GM12878 (cell line): ENCODE measurements at regions not wholly inside any gene's neighbourhood (a gene's known extent, or its start where the extent isn't known, plus 50 kb on each side); places are given as distances from the start of the nearest gene placed in this dataset.

Experiments used
- ATAC-seq: fragments of 200-7000 bp; cut with Tn5 transposase; 3 replicates; pipeline ENCODE4 v1.9.1; 2020; ENCODE audit warnings: mild to moderate bottlenecking, moderate library complexity
- BruUV-seq: library from RNA; stranded (reverse); fragments of 400-500 nt; replicated peaks from 2 replicates; lab custom pipeline; 2021; lab: Mats Ljungman, UMichigan
- CTCF ChIA-PET: fragments of 300-600 bp; sonication (Branson Sonifier 250); formaldehyde crosslinking; extraction: SDS; loops from one replicate; lab custom pipeline; 2021; ENCODE audit warnings: inconsistent platforms; lab: Yijun Ruan, JAX
- POLR2A ChIA-PET: fragments of 350-600 bp; formaldehyde crosslinking; extraction: SDS; loops from one replicate; lab custom pipeline; 2021; ENCODE audit warnings: inconsistent platforms; lab: Charles Lee
- RAD21 ChIA-PET: fragments of 300-600 bp; sonication (Branson Sonifier 250); formaldehyde crosslinking; loops from one replicate; lab custom pipeline; 2023; ENCODE audit warnings: antibody characterized with exemption; ENCODE audit not compliant: unreplicated experiment; lab: Charles Lee
- SMC1A ChIA-PET: fragments of 300-600 bp; sonication (Branson Sonifier 250); formaldehyde crosslinking; loops from one replicate; lab custom pipeline; 2023; ENCODE audit not compliant: unreplicated experiment, uncharacterized antibody; lab: Charles Lee
- DNase-seq: peaks from one replicate; pipeline ENCODE4 v3.0.0-alpha.2; 2011; ENCODE audit warnings: low read depth, low spot score
- FAIRE-seq: peaks from 3 replicates; lab custom pipeline; 2011; peaks lifted over from hg19 to GRCh38; lab: Jason Lieb, UNC
- H2AFZ ChIP-seq: 2 replicates; pipeline ENCODE4 v1.6.0; 2011; ENCODE audit warnings: low read depth, low read length, control low read depth; ENCODE audit not compliant: control insufficient read depth
- H3K27ac ChIP-seq: 2 replicates; pipeline ENCODE4 v1.5.1; 2011; ENCODE audit warnings: control low read depth; ENCODE audit not compliant: control insufficient read depth, insufficient read depth
- H3K27me3 ChIP-seq, 2 experiments: replicated peaks in 1 of 2; 2 replicates each; pipeline versions ENCODE4 v1.6.0 to v1.6.1; 2011; ENCODE audit warnings: low read length in 1 of 2; ENCODE audit not compliant: control insufficient read depth in 2 of 2, insufficient read depth in 2 of 2
- H3K36me3 ChIP-seq, 2 experiments: 2 replicates each; pipeline ENCODE4 v1.5.1; 2011; ENCODE audit warnings: low read length in 1 of 2; ENCODE audit not compliant: control insufficient read depth in 2 of 2, insufficient read depth in 2 of 2
- H3K4me1 ChIP-seq: 2 replicates; pipeline ENCODE4 v1.6.1; 2011; ENCODE audit warnings: mild to moderate bottlenecking, low read length, moderate library complexity, mixed read lengths; ENCODE audit not compliant: control insufficient read depth, insufficient read depth
- H3K4me2 ChIP-seq: 2 replicates; pipeline ENCODE4 v1.6.0; 2011; ENCODE audit warnings: control low read depth; ENCODE audit not compliant: control insufficient read depth, insufficient read depth
- H3K4me3 ChIP-seq: fragments of 200-600 bp; sonication (generic); 2 replicates; pipeline ENCODE4 v1.5.1; 2016
- H3K79me2 ChIP-seq: 2 replicates; pipeline ENCODE4 v1.6.0; 2011; ENCODE audit warnings: low read length; ENCODE audit not compliant: control insufficient read depth, insufficient read depth
- H3K9ac ChIP-seq: 2 replicates; pipeline ENCODE4 v1.8.0; 2011; ENCODE audit warnings: low read length, control low read depth, mixed read lengths; ENCODE audit not compliant: control insufficient read depth, insufficient read depth
- H3K9me3 ChIP-seq: replicated peaks from 3 replicates; pipeline ENCODE4 v1.5.1; 2011; ENCODE audit warnings: mild to moderate bottlenecking, low read length; ENCODE audit not compliant: control insufficient read depth, insufficient read depth
- H4K20me1 ChIP-seq: 2 replicates; pipeline ENCODE4 v1.6.0; 2011; ENCODE audit not compliant: control insufficient read depth, insufficient read depth
- BACH1 ChIP-seq: fragments of 450-650 bp; IDR thresholded peaks from 2 replicates; pipeline ENCODE4 v1.6.1; 2017; ENCODE audit warnings: mild to moderate bottlenecking, borderline replicate concordance
- BHLHE40 ChIP-seq, 2 experiments: fragments of 450-650 bp in 1 of 2; IDR thresholded peaks; 2 replicates each; pipeline ENCODE4 v1.6.1; 2011 to 2017; ENCODE audit warnings: low read depth in 2 of 2, borderline replicate concordance in 1 of 2, improper control_type of control experiment in 1 of 2, low read length in 1 of 2, mild to moderate bottlenecking in 1 of 2
- CBX3 ChIP-seq: fragments of 200-600 bp; sonication (generic); IDR thresholded peaks from 2 replicates; pipeline ENCODE4 v1.6.1; 2016; ENCODE audit warnings: low read depth, borderline replicate concordance
- E2F4 ChIP-seq: IDR thresholded peaks from 2 replicates; pipeline ENCODE4 v1.6.1; 2012; ENCODE audit warnings: low read depth, low read length, improper control_type of control experiment
- FOXK2 ChIP-seq: fragments of 450-650 bp; IDR thresholded peaks from 2 replicates; pipeline ENCODE4 v1.6.1; 2017; ENCODE audit warnings: mild to moderate bottlenecking, moderate library complexity
- IKZF1 ChIP-seq: fragments of 450-650 bp; conservative IDR thresholded peaks from 2 replicates; pipeline ENCODE4 v1.6.1; 2017; ENCODE audit warnings: antibody characterized with exemption, mild to moderate bottlenecking
- JUND ChIP-seq: IDR thresholded peaks from 2 replicates; pipeline ENCODE4 v1.6.1; 2012; ENCODE audit warnings: low read depth, mild to moderate bottlenecking, low read length, improper control_type of control experiment, moderate library complexity
- LARP7 ChIP-seq: fragments of 450-650 bp; IDR thresholded peaks from 2 replicates; pipeline ENCODE4 v1.6.1; 2017; ENCODE audit warnings: mild to moderate bottlenecking
- NR2F1 ChIP-seq: fragments of 450-650 bp; conservative IDR thresholded peaks from 2 replicates; pipeline ENCODE4 v1.6.1; 2017; ENCODE audit warnings: mild to moderate bottlenecking
- POLR2A ChIP-seq: IDR thresholded peaks from 2 replicates; pipeline ENCODE4 v1.6.1; 2011; ENCODE audit warnings: low read depth, mild to moderate bottlenecking, low read length
- POLR2AphosphoS5 ChIP-seq: IDR thresholded peaks from 2 replicates; pipeline ENCODE4 v1.6.1; 2011; ENCODE audit warnings: mild to moderate bottlenecking, low read length, inconsistent platforms
- SMAD5 ChIP-seq: IDR thresholded peaks from 2 replicates; pipeline ENCODE4 v1.6.1; 2016; ENCODE audit warnings: antibody characterized with exemption, low read depth
- whole genome bisulfite sequencing: methylation state at CpG from one replicate; pipeline ENCODE4 v1.1.6; 2016; ENCODE audit warnings: low lambda C conversion rate; ENCODE audit not compliant: insufficient replicate concordance, insufficient coverage; ENCODE audit errors: missing lambda C conversion rate; 5-methylcytosine and 5-hydroxymethylcytosine counted together
- in situ Hi-C: fragments of 300-500 bp; cut with MboI; formaldehyde crosslinking; loops from 9 replicates; pipeline ENCODE4 v1.14.3; 2018; ENCODE audit warnings: mixed read lengths
- intact Hi-C: fragments of 100-400 bp; cut with micrococcal nuclease; formaldehyde crosslinking; loops from one replicate; pipeline ENCODE4 v1.14.2; 2022; ENCODE audit not compliant: unreplicated experiment
- TF ChIP-seq, protein P1 (sequence below): IDR thresholded peaks from 2 replicates; pipeline ENCODE4 v1.6.1; 2011; ENCODE audit warnings: low read depth, mild to moderate bottlenecking, low read length, moderate library complexity, borderline replicate concordance; ENCODE audit errors: extremely low read depth
- TF ChIP-seq, protein P2 (sequence below): fragments of 450-650 bp; IDR thresholded peaks from 2 replicates; pipeline ENCODE4 v1.6.1; 2017; ENCODE audit warnings: low read depth, mild to moderate bottlenecking, moderate library complexity

GRCh38 chr4:33579951-33580350 lies 2664.4 kb downstream of the ARAP2 start (continued):
- TF ChIP-seq, protein P1, sequence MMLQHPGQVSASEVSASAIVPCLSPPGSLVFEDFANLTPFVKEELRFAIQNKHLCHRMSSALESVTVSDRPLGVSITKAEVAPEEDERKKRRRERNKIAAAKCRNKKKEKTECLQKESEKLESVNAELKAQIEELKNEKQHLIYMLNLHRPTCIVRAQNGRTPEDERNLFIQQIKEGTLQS: no peak
- TF ChIP-seq CBX3: no peak
- TF ChIP-seq E2F4: no peak
- no peak for TF ChIP-seq POLR2A
- no peak for TF ChIP-seq BACH1
- 0 out of 2 replicates have a peak, but pooled peaks have one; percentile 23 for TF ChIP-seq NR2F1
- 0 out of 4 replicates have a peak, but pooled peaks of 1 of the 2 experiments have one; percentile 6 for TF ChIP-seq BHLHE40 (IDR thresholded peaks at IDR 0.05; ENCODE audit: borderline replicate concordance in 1 of 2, low read depth in 2 of 2, low read length in 1 of 2)

DNA sequence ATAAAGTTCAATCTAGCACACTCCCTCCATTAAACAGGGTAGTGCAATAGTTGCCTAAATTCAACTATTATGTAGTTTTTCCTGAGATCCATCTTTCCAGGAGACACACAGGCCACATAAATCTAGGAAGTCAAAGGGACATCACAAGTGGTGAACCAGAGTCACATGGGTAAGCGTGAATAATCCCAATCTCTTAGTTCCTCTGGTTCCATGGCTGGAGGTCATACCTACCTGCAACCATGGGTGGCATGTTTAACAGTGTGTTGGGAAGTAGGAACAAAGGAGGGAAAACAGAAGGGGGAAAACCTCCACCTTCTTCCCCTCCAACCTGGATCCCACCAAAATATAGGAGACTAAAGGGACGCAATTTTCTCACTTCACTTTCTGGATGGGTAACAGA lies 2651.6 kb downstream of the ARAP2 start:
- Histone ChIP-seq H3K27ac (no peak overlapping the region), H3K27me3 (no peaks in the 10 kb centered on the region), H2AFZ (no peak overlapping the region), H3K4me1 (no peaks in the 10 kb centered on the region), H3K79me2 (no peaks in the 10 kb centered on the region), H3K4me3 (no peak overlapping the region), H4K20me1 (no peaks in the 10 kb centered on the region), H3K9ac (no peak overlapping the region), H3K9me3 (no peaks in the 10 kb centered on the region; the same call in 2 of the 3 replicates), H3K4me2 (no peak overlapping the region), H3K36me3 (no peaks in the 10 kb centered on the region)
- ChIA-PET SMC1A (interaction anchor here (1.7 kb wide), 1 partner anchor 15 kb away, joined by 3 read pairs; no protein-coding TSS in a partner anchor), CTCF (no interaction called here), POLR2A (no interaction called here), RAD21 (no interaction called here)
- in situ Hi-C loops: no loop called here
- no peak for ATAC-seq
- FAIRE-seq: no peak
- intact Hi-C loops: no loop called here
- no TSS peak for BruUV-seq
- WGBS: 2% methylated on average over 2 of the region's 2 CpGs
- TF ChIP-seq LARP7: no peak
- TF ChIP-seq SMAD5: no peak
- no peak for TF ChIP-seq IKZF1
- TF ChIP-seq POLR2AphosphoS5: no peak
- no peak for TF ChIP-seq FOXK2
- TF ChIP-seq, protein P2, sequence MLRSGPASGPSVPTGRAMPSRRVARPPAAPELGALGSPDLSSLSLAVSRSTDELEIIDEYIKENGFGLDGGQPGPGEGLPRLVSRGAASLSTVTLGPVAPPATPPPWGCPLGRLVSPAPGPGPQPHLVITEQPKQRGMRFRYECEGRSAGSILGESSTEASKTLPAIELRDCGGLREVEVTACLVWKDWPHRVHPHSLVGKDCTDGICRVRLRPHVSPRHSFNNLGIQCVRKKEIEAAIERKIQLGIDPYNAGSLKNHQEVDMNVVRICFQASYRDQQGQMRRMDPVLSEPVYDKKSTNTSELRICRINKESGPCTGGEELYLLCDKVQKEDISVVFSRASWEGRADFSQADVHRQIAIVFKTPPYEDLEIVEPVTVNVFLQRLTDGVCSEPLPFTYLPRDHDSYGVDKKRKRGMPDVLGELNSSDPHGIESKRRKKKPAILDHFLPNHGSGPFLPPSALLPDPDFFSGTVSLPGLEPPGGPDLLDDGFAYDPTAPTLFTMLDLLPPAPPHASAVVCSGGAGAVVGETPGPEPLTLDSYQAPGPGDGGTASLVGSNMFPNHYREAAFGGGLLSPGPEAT: no peak
- TF ChIP-seq JUND: no peak
- no peak for DNase-seq
